GM06990 (cell line): ENCODE measurements at regions not wholly inside any gene's neighbourhood (a gene's known extent, or its start where the extent isn't known, plus 50 kb on each side); places are given as distances from the start of the nearest gene placed in this dataset.

Source experiments
- DNase-seq: peaks from one replicate; pipeline ENCODE4 v3.0.0-alpha.2; 2011; ENCODE audit not compliant: insufficient read length; ENCODE audit errors: extremely low read depth
- H3K27me3 ChIP-seq: replicated peaks from 2 replicates; pipeline ENCODE4 v1.6.0; 2011; ENCODE audit warnings: low read length; ENCODE audit not compliant: control insufficient read depth, insufficient read depth
- H3K36me3 ChIP-seq: 2 replicates; pipeline ENCODE4 v1.5.1; 2011; ENCODE audit warnings: low read length; ENCODE audit not compliant: control insufficient read depth, insufficient read depth
- H3K4me3 ChIP-seq: replicated peaks from 2 replicates; pipeline ENCODE4 v1.5.1; 2011; ENCODE audit warnings: low read depth, mild to moderate bottlenecking, control low read depth, low read length
- CTCF ChIP-seq: IDR thresholded peaks from 2 replicates; pipeline ENCODE4 v1.5.1; 2011; ENCODE audit warnings: low read length, control low read depth, mild to moderate bottlenecking, inconsistent platforms; ENCODE audit not compliant: insufficient read depth, poor library complexity, severe bottlenecking

- H3K36me3 ChIP-seq: no peaks in the 10 kb centered on the region
- no peak for DNase-seq
- H3K4me3 ChIP-seq: no peak overlapping the region
- TF ChIP-seq CTCF: no peak
- no peaks in the 10 kb centered on the region for H3K27me3 ChIP-seq
Observed at GRCh38 chr3:118180853-118181252, 853.8 kb downstream of the IGSF11 start.

- no peaks in the 10 kb centered on the region for H3K36me3 ChIP-seq
- no peaks in the 10 kb centered on the region for H3K27me3 ChIP-seq
- no peak for DNase-seq
- no peak for TF ChIP-seq CTCF
- no peak overlapping the region for H3K4me3 ChIP-seq
Observed at GRCh38 chr3:118181274-118181673, 853.4 kb downstream of the IGSF11 start.

GRCh38 chr3:118186051-118186450, 848.6 kb downstream of the IGSF11 start:
- Histone ChIP-seq H3K4me3 (no peak overlapping the region), H3K27me3 (no peaks in the 10 kb centered on the region), H3K36me3 (no peaks in the 10 kb centered on the region)
- no peak for DNase-seq
- TF ChIP-seq CTCF: no peak

- no peaks in the 10 kb centered on the region for H3K36me3 ChIP-seq
- DNase-seq: no peak
- H3K27me3 ChIP-seq: no peaks in the 10 kb centered on the region
- H3K4me3 ChIP-seq: no peak overlapping the region
- no peak for TF ChIP-seq CTCF
Observed at GRCh38 chr3:118187221-118187620, 847.4 kb downstream of the IGSF11 start.

- no peak for DNase-seq
- TF ChIP-seq CTCF: no peak
- H3K36me3 ChIP-seq: no peaks in the 10 kb centered on the region
Observed at GRCh38 chr3:118196183-118196582, 838.5 kb downstream of the IGSF11 start.

GRCh38 chr3:118199044-118199443, 835.6 kb downstream of the IGSF11 start:
- no peak for DNase-seq
- Histone ChIP-seq H3K36me3 (no peaks in the 10 kb centered on the region), H3K4me3 (no peak overlapping the region), H3K27me3 (no peaks in the 10 kb centered on the region)
- TF ChIP-seq CTCF: no peak

More at GRCh38 chr3:118196183-118196582, 838.5 kb downstream of the IGSF11 start:
- Histone ChIP-seq H3K27me3 (no peaks in the 10 kb centered on the region), H3K4me3 (no peak overlapping the region)
